HT1080 (cell line): ENCODE measurements at regions not wholly inside any gene's neighbourhood (a gene's known extent, or its start where the extent isn't known, plus 50 kb on each side); places are given as distances from the start of the nearest gene placed in this dataset.

Experiments
- DNase-seq: peaks from one replicate; pipeline ENCODE4 v3.0.0-alpha.2; 2015; ENCODE audit warnings: low read depth

GRCh38 chr11:111444040-111444439, 65.0 kb upstream of the POU2AF1 start:
- no peak for DNase-seq

- DNase-seq, result no peak
These were observed 64.6 kb upstream of the POU2AF1 start for GRCh38 chr11:111443640-111444039.

DNA sequence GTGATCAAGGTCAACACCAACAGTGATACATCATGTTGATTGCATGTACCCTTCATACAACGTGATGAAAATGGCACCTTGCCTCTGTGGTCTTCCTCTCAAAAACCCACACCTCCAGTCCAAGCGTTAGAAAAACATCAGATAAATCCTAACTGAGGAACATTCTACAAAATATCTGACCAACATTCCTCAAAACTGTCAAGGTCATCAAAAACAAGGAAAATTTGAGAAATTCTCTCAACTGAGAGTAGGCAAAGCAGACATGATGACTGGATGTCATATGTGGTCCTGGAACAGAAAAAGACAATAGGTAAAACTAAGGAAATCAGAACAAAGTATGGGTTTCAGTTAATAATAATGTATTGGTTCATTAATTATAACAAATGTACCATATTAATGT, 64.0 kb upstream of the POU2AF1 start:
- no peak for DNase-seq

- peak; percentile 69 for DNase-seq
These were observed 62.4 kb upstream of the POU2AF1 start for GRCh38 chr11:111441443-111441842.

DNA sequence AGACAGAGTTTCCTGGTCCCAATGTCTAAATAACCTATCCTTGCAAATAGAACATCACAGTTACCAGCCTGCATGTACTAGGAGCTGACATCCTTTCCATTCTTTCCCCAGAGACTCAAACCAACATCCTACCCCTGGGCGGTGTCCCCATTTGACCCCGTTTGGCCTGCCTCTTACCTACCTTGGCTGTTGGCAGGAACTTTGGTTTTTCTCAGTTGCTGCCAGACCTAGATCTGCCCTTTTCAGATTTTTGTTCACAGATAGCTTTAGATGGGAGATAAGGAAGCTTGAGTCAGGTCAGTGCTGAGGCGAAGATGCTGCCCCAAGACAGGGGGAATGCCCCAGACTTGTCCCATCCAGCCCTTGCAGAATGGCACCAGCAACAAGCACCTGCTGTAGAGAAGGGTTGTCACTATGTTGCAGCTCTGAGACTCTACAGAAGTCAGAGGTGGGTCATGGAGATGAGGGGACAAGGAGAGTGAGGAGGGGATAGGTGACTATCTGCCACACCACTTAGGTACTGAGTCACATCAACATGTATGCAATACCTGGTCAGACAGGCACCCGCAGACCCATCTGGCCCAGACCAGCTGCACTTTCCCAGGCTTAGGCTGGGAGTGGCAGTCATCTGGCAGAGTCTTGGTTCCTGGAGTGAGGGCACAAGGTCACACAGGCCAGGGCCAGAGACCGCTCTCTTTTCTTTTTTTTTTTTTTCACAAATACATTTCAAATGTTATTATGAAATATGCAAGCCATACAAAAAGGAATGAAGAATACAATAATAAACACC, 61.5 kb upstream of the POU2AF1 start:
- DNase-seq, result no peak

GRCh38 chr11:111439901-111440300, 60.8 kb upstream of the POU2AF1 start:
- DNase-seq, result no peak

GRCh38 chr11:111438846-111439520, 59.9 kb upstream of the POU2AF1 start:
- no peak for DNase-seq

DNA sequence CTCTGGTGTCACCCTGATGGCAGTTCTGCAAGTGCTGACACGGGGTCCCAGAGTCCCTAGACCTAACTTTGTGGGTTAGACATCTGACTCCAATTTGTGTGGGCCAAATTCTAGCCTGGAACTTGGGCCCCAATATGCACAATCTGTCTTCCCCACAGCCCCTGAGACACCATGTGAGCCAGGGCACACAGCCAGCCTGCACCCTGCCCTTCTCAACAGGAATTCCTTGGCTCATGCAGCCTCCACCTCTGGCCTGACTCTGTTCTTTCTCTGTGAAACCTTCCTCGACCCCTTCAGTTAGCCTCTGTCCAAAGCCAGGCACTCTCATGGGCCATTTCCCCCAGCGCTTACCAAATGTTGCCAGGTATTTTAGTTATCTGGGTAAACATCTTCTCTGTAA, 59.1 kb upstream of the POU2AF1 start:
- no peak for DNase-seq

DNA sequence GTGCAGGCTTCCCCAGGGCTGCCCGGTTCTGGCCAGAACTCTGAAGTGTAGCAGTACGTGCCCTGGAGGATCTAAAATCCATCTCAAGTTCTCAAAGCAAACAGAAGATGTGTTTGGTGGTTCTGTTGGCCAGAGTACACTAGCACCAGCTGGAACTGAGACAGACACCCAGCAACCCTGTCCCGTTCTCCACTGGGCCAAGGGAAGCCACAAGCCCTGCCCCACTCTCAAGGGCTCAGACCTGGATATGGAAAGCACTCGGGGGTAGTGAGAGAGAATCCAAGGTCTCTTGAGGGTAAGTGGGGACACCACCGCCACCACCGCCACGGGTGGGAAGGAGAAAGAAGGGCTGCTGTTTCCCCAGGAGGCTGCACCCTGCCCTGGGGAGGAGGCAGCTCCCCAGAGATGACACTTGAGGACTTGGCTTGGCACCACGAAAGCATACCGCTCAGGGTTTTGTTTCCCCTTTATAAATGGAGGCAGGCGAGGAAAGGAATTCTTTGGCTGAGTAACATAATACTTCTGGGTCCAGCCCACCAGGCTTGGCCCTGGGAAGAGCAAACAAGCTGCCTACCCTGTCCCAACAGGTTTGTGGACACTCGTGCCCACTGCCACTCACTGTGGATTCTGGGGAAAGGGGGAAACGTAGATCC, 56.1 kb upstream of the POU2AF1 start:
- DNase-seq, result no peak

DNA sequence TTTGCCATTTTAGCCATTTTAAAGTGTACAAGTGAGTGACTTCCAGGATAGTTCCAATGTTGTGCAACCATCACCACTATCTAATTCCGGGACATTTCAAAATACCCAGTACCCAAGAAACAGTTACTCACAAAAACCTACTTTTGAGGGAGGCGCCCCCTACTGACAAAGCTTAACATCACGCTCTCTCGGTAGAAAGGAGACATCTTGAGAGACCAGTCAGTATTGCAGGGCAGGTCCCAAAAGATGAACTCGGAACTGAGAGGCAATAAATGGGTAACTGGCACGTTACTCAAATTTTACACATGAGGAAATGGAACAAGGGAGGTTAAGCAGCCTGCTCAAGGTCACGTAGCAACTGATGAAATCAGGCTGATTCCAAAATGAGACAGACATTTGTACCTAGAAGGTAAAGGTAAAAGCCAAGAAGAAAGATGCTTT, 50.0 kb upstream of the POU2AF1 start:
- DNase-seq, result peak; percentile 37
